HG02870 (cell line): ENCODE measurements at regions not wholly inside any gene's neighbourhood (a gene's known extent, or its start where the extent isn't known, plus 50 kb on each side); places are given as distances from the start of the nearest gene placed in this dataset.
"Not testable (repeated sequence)": the region's sequence is repeated elsewhere in the genome, so short reads cannot be mapped to it uniquely, and the experiment has no call there.

ENCODE experiments used
- ATAC-seq: cut with Tn5 transposase; IDR thresholded peaks from one replicate; pipeline ENCODE4 v1.9.1; 2021; ENCODE audit warnings: mild to moderate bottlenecking, moderate library complexity; ENCODE audit not compliant: unreplicated experiment

GRCh38 chr1:243996223-243996622 is 54.9 kb upstream of the ZBTB18 start:
- ATAC-seq, result no peak

- ATAC-seq, result no peak
Observed at GRCh38 chr1:243991650-243992049, 59.4 kb upstream of the ZBTB18 start.

GRCh38 chr1:243984788-243985187 is 66.3 kb upstream of the ZBTB18 start:
- no peak for ATAC-seq

- ATAC-seq, result no peak
Observed at GRCh38 chr1:243982447-243983018, 68.5 kb upstream of the ZBTB18 start.

- no peak for ATAC-seq
Observed at GRCh38 chr1:243980471-243980870, 70.6 kb upstream of the ZBTB18 start.

- ATAC-seq, result no peak
Observed at GRCh38 chr1:243980071-243980470, 71.0 kb upstream of the ZBTB18 start.

- no peak for ATAC-seq
Observed at GRCh38 chr1:243979396-243979795, 71.7 kb upstream of the ZBTB18 start.

- peak; percentile 51 for ATAC-seq
Observed at GRCh38 chr1:243977094-243977493, 74.0 kb upstream of the ZBTB18 start.

GRCh38 chr1:243974451-243975292 is 76.4 kb upstream of the ZBTB18 start:
- no peak for ATAC-seq

GRCh38 chr1:243973169-243973568 is 77.9 kb upstream of the ZBTB18 start:
- ATAC-seq, result no peak

GRCh38 chr1:243970077-243970476 is 81.0 kb upstream of the ZBTB18 start:
- no peak for ATAC-seq

GRCh38 chr1:243968413-243968812 is 82.7 kb upstream of the ZBTB18 start:
- ATAC-seq, result no peak

- ATAC-seq, result no peak
Observed at GRCh38 chr1:243964915-243965314, 86.2 kb upstream of the ZBTB18 start.

GRCh38 chr1:243963571-243963970 is 87.5 kb upstream of the ZBTB18 start:
- ATAC-seq, result no peak

GRCh38 chr1:243962541-243962940 is 88.5 kb upstream of the ZBTB18 start:
- ATAC-seq, result no peak

- no peak for ATAC-seq
Observed at GRCh38 chr1:243959998-243960397, 91.1 kb upstream of the ZBTB18 start.

GRCh38 chr1:243957141-243957540 is 93.9 kb upstream of the ZBTB18 start:
- ATAC-seq, result no peak

GRCh38 chr1:243956450-243956849 is 94.6 kb upstream of the ZBTB18 start:
- no peak for ATAC-seq

- ATAC-seq, result not testable (repeated sequence)
Observed at GRCh38 chr1:243951207-243951606, 99.9 kb upstream of the ZBTB18 start.

- no peak for ATAC-seq
Observed at GRCh38 chr1:243950166-243950565, 100.1 kb upstream of the AKT3 start.

- ATAC-seq, result no peak
Observed at GRCh38 chr1:243946946-243947345, 96.9 kb upstream of the AKT3 start.

GRCh38 chr1:243946253-243946652 is 96.2 kb upstream of the AKT3 start:
- no peak for ATAC-seq

GRCh38 chr1:243945727-243946126 is 95.7 kb upstream of the AKT3 start:
- ATAC-seq, result no peak
